ENCODE measurements at regions not wholly inside any gene's neighbourhood (a gene's known extent, or its start where the extent isn't known, plus 50 kb on each side); places are given as distances from the start of the nearest gene placed in this dataset.

- TF ChIP-seq, protein P1, sequence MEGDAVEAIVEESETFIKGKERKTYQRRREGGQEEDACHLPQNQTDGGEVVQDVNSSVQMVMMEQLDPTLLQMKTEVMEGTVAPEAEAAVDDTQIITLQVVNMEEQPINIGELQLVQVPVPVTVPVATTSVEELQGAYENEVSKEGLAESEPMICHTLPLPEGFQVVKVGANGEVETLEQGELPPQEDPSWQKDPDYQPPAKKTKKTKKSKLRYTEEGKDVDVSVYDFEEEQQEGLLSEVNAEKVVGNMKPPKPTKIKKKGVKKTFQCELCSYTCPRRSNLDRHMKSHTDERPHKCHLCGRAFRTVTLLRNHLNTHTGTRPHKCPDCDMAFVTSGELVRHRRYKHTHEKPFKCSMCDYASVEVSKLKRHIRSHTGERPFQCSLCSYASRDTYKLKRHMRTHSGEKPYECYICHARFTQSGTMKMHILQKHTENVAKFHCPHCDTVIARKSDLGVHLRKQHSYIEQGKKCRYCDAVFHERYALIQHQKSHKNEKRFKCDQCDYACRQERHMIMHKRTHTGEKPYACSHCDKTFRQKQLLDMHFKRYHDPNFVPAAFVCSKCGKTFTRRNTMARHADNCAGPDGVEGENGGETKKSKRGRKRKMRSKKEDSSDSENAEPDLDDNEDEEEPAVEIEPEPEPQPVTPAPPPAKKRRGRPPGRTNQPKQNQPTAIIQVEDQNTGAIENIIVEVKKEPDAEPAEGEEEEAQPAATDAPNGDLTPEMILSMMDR (IDR thresholded peaks at IDR 0.05; ENCODE audit: insufficient read depth, low read depth, low read length, missing control alignments) = no peak
- no peak for DNase-seq (ENCODE audit: low read depth)
- H3K4me3 ChIP-seq (ENCODE audit: low read depth, low read length) = no peak overlapping the region
Measured at GRCh38 chr5:40364441-40364840, 315.3 kb upstream of the PTGER4 start.

GRCh38 chr5:40361378-40361777 lies 318.3 kb upstream of the PTGER4 start:
- H3K4me3 ChIP-seq (ENCODE audit: low read depth, low read length) = no peak overlapping the region
- no peak for DNase-seq (ENCODE audit: low read depth)
- TF ChIP-seq, protein P1 (IDR thresholded peaks at IDR 0.05; ENCODE audit: insufficient read depth, low read depth, low read length, missing control alignments) = no peak

GRCh38 chr5:40360685-40361084 lies 319.0 kb upstream of the PTGER4 start:
- DNase-seq (ENCODE audit: low read depth) = no peak
- no peak overlapping the region for H3K4me3 ChIP-seq (ENCODE audit: low read depth, low read length)
- TF ChIP-seq, protein P1 (IDR thresholded peaks at IDR 0.05; ENCODE audit: insufficient read depth, low read depth, low read length, missing control alignments) = no peak

DNA sequence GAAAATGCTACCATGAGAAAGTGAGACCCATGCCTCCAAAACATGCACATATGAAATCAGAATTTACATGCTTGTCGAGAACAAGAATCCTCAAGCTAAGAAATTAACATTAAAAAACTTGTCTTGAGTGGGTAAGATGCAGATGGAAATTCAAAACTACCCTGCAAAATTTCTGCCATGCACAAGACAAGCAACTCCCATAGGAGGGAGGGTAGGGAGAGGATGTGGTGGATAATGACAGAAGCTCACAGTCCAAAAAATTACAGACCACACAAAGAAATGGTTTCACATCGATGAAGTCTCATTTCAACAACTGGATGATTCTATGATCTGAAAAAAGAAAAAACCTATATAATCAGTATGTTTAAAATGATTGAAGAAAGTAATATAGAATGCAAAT lies 319.9 kb upstream of the PTGER4 start:
- TF ChIP-seq, protein P1 (IDR thresholded peaks at IDR 0.05; ENCODE audit: insufficient read depth, low read depth, low read length, missing control alignments) = no peak
- no peak overlapping the region for H3K4me3 ChIP-seq (ENCODE audit: low read depth, low read length)
- no peak for DNase-seq (ENCODE audit: low read depth)

DNA sequence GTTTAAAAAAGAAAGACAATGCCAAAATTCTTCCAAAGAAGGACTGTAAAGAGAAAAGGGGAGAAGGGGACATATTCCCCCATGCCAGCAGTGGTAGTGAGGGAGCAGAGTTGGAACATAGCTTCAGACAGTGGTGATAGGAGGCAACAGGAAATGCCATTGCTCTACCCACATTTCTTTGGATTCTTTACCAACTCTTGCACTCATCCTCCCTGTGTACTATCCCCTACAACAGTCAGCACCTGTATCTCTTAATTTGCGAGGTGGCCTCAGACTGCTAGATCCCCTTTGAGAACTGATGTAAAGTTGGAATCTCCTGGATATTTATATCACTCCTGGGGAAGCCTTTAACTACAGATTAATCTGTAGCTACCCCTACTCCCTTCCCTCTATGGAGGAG lies 320.6 kb upstream of the PTGER4 start:
- TF ChIP-seq, protein P1 (IDR thresholded peaks at IDR 0.05; ENCODE audit: insufficient read depth, low read depth, low read length, missing control alignments) = no peak
- no peak for DNase-seq (ENCODE audit: low read depth)
- no peak overlapping the region for H3K4me3 ChIP-seq (ENCODE audit: low read depth, low read length)

DNA sequence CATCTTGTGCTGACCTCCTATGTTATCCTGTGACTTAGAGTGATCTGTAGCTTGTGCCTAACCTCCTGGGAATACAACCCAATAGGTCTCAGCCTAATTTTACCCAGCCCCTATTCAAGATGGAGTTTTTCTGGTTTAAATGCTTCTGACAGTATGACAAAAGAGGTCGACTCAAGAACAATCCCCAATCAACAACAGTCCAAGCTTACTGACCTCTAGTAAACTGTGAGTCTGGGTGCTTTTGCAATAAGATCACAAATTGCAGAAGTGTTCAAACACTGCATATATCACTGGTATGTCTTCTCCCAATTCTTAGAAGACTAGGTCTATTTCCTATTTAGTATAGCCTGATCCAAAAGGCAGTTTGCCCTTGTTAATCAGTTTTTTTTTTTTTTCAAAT lies 323.5 kb upstream of the PTGER4 start:
- DNase-seq (ENCODE audit: low read depth) = no peak
- TF ChIP-seq, protein P1 (IDR thresholded peaks at IDR 0.05; ENCODE audit: insufficient read depth, low read depth, low read length, missing control alignments) = no peak
- H3K4me3 ChIP-seq (ENCODE audit: low read depth, low read length) = no peak overlapping the region

GRCh38 chr5:40355846-40356245 lies 323.9 kb upstream of the PTGER4 start:
- DNase-seq (ENCODE audit: low read depth) = no peak
- TF ChIP-seq, protein P1 (IDR thresholded peaks at IDR 0.05; ENCODE audit: insufficient read depth, low read depth, low read length, missing control alignments) = no peak
- H3K4me3 ChIP-seq (ENCODE audit: low read depth, low read length) = no peak overlapping the region
